ENCODE measurements at regions not wholly inside any gene's neighbourhood (a gene's known extent, or its start where the extent isn't known, plus 50 kb on each side); places are given as distances from the start of the nearest gene placed in this dataset.
A peak's percentile ranks its signal among the peaks of the same experiment; 100 is the strongest.
"Not testable (repeated sequence)": the region's sequence is repeated elsewhere in the genome, so short reads cannot be mapped to it uniquely, and the experiment has no call there.

GRCh38 chr10:114872519-114873087 lies 51.0 kb downstream of the FHIP2A start:
- no peak for DNase-seq

- peak; percentile 45 for DNase-seq
Observed at GRCh38 chr10:114874827-114875411, 53.3 kb downstream of the FHIP2A start.

- DNase-seq: not testable (repeated sequence)
Observed at GRCh38 chr10:114875590-114876081, 54.1 kb downstream of the FHIP2A start.

- DNase-seq: no peak
Observed at GRCh38 chr10:114876169-114876568, 54.6 kb downstream of the FHIP2A start.

GRCh38 chr10:114876602-114877300 lies 55.2 kb downstream of the FHIP2A start:
- DNase-seq: peak; percentile 72

- DNase-seq: no peak
Observed at GRCh38 chr10:114877301-114877644, 55.7 kb downstream of the FHIP2A start.

- DNase-seq: no peak
Observed at GRCh38 chr10:114879093-114879492, 57.5 kb downstream of the FHIP2A start.

GRCh38 chr10:114879541-114880158 lies 58.1 kb downstream of the FHIP2A start:
- peak; percentile 57 for DNase-seq

GRCh38 chr10:114881417-114881816 lies 56.6 kb upstream of the TRUB1 start:
- no peak for DNase-seq

- no peak for DNase-seq
Observed at GRCh38 chr10:114881901-114882300, 56.1 kb upstream of the TRUB1 start.

- DNase-seq: no peak
Observed at GRCh38 chr10:114885443-114885842, 52.6 kb upstream of the TRUB1 start.
